ENCODE measurements at regions not wholly inside any gene's neighbourhood (a gene's known extent, or its start where the extent isn't known, plus 50 kb on each side); places are given as distances from the start of the nearest gene placed in this dataset.

- Histone ChIP-seq H3K9ac (ENCODE audit: insufficient read depth, low read length) (no peak overlapping the region), H4K20me1 (ENCODE audit: control insufficient read depth, extremely low read depth, insufficient read depth, low read length) (no peaks in the 10 kb centered on the region), H3K36me3 (ENCODE audit: control insufficient read depth, insufficient read depth, low read length) (no peaks in the 10 kb centered on the region), H3K4me2 (ENCODE audit: extremely low read depth, insufficient read depth, low read length) (no peak overlapping the region), H3K27me3 (ENCODE audit: control insufficient read depth, insufficient read depth, low read length) (no peaks in the 10 kb centered on the region), H3K27ac (ENCODE audit: insufficient read depth, low read length) (no peak overlapping the region), H3K79me2 (ENCODE audit: control insufficient read depth, insufficient read depth, low read length) (no peaks in the 10 kb centered on the region), H3K9me3 (ENCODE audit: control insufficient read depth, insufficient read depth, low read depth, low read length) (no peaks in the 10 kb centered on the region), H3K4me1 (ENCODE audit: control insufficient read depth, extremely low read depth, insufficient read depth, low read length) (no peaks in the 10 kb centered on the region), H2AFZ (ENCODE audit: low read length) (no peak overlapping the region), H3K4me3 (replicated peaks in 1 of 4; ENCODE audit: control extremely low read depth in 1 of 4, insufficient read depth in 1 of 4, low read depth in 3 of 4, low read length in 4 of 4) (no peak overlapping the region)
- DNase-seq (ENCODE audit: low read depth in 2 of 2), result no peak
- no peak for TF ChIP-seq EZH2 (IDR thresholded peaks at IDR 0.05; ENCODE audit: low read length, missing control alignments)
- no peak for TF ChIP-seq CTCF (conservative IDR thresholded peaks at IDR 0.05 in 1 of 2, IDR thresholded peaks at IDR 0.05 in 1 of 2; ENCODE audit: low read depth in 1 of 2, low read length in 2 of 2)
Measured at GRCh38 chr4:82268826-82269193, 105.0 kb downstream of the HNRNPD start.

GRCh38 chr4:82268050-82268825 is 105.6 kb downstream of the HNRNPD start:
- Histone ChIP-seq H3K27me3 (ENCODE audit: control insufficient read depth, insufficient read depth, low read length) (no peaks in the 10 kb centered on the region), H3K79me2 (ENCODE audit: control insufficient read depth, insufficient read depth, low read length) (no peaks in the 10 kb centered on the region), H3K4me1 (ENCODE audit: control insufficient read depth, extremely low read depth, insufficient read depth, low read length) (no peaks in the 10 kb centered on the region), H3K27ac (ENCODE audit: insufficient read depth, low read length) (no peak overlapping the region), H2AFZ (ENCODE audit: low read length) (no peak overlapping the region), H3K4me2 (ENCODE audit: extremely low read depth, insufficient read depth, low read length) (no peak overlapping the region), H3K36me3 (ENCODE audit: control insufficient read depth, insufficient read depth, low read length) (no peaks in the 10 kb centered on the region), H3K9ac (ENCODE audit: insufficient read depth, low read length) (no peak overlapping the region), H3K4me3 (replicated peaks in 1 of 4; ENCODE audit: control extremely low read depth in 1 of 4, insufficient read depth in 1 of 4, low read depth in 3 of 4, low read length in 4 of 4) (no peak overlapping the region), H4K20me1 (ENCODE audit: control insufficient read depth, extremely low read depth, insufficient read depth, low read length) (no peaks in the 10 kb centered on the region), H3K9me3 (ENCODE audit: control insufficient read depth, insufficient read depth, low read depth, low read length) (no peaks in the 10 kb centered on the region)
- DNase-seq (ENCODE audit: low read depth in 2 of 2), result peak; percentile 37 to 58
- no peak for TF ChIP-seq EZH2 (IDR thresholded peaks at IDR 0.05; ENCODE audit: low read length, missing control alignments)
- peak; percentile 80 to 89 for TF ChIP-seq CTCF (conservative IDR thresholded peaks at IDR 0.05 in 1 of 2, IDR thresholded peaks at IDR 0.05 in 1 of 2; ENCODE audit: low read depth in 1 of 2, low read length in 2 of 2)

GRCh38 chr4:82267506-82267905 is 106.3 kb downstream of the HNRNPD start:
- H3K4me1 ChIP-seq (ENCODE audit: control insufficient read depth, extremely low read depth, insufficient read depth, low read length), result no peaks in the 10 kb centered on the region
- H2AFZ ChIP-seq (ENCODE audit: low read length), result no peak overlapping the region
- no peak overlapping the region for H3K4me3 ChIP-seq (replicated peaks in 1 of 4; ENCODE audit: control extremely low read depth in 1 of 4, insufficient read depth in 1 of 4, low read depth in 3 of 4, low read length in 4 of 4)
- TF ChIP-seq EZH2 (IDR thresholded peaks at IDR 0.05; ENCODE audit: low read length, missing control alignments) (no peak), CTCF (conservative IDR thresholded peaks at IDR 0.05 in 1 of 2, IDR thresholded peaks at IDR 0.05 in 1 of 2; ENCODE audit: low read depth in 1 of 2, low read length in 2 of 2) (no peak)
- H3K36me3 ChIP-seq (ENCODE audit: control insufficient read depth, insufficient read depth, low read length), result no peaks in the 10 kb centered on the region
- no peak overlapping the region for H3K4me2 ChIP-seq (ENCODE audit: extremely low read depth, insufficient read depth, low read length)
- H3K9ac ChIP-seq (ENCODE audit: insufficient read depth, low read length), result no peak overlapping the region
- no peaks in the 10 kb centered on the region for H3K9me3 ChIP-seq (ENCODE audit: control insufficient read depth, insufficient read depth, low read depth, low read length)
- no peak for DNase-seq (ENCODE audit: low read depth in 2 of 2)
- no peaks in the 10 kb centered on the region for H3K27me3 ChIP-seq (ENCODE audit: control insufficient read depth, insufficient read depth, low read length)
- H4K20me1 ChIP-seq (ENCODE audit: control insufficient read depth, extremely low read depth, insufficient read depth, low read length), result no peaks in the 10 kb centered on the region
- H3K79me2 ChIP-seq (ENCODE audit: control insufficient read depth, insufficient read depth, low read length), result no peaks in the 10 kb centered on the region
- no peak overlapping the region for H3K27ac ChIP-seq (ENCODE audit: insufficient read depth, low read length)
